ENCODE measurements at regions not wholly inside any gene's neighbourhood (a gene's known extent, or its start where the extent isn't known, plus 50 kb on each side); places are given as distances from the start of the nearest gene placed in this dataset.

GRCh38 chr1:90839323-90839722, 122.2 kb upstream of the BARHL2 start:
- no peak overlapping the region for H3K9ac ChIP-seq (ENCODE audit: low read length)
- H3K27ac ChIP-seq (ENCODE audit: low read length) = no peak overlapping the region
- no peaks in the 10 kb centered on the region for H3K9me2 ChIP-seq (replicated peaks; ENCODE audit: insufficient read depth, low read length)
- no peaks in the 10 kb centered on the region for H3K4me1 ChIP-seq (ENCODE audit: low read length)
- no peak overlapping the region for H2AFZ ChIP-seq (ENCODE audit: low read length)
- no peaks in the 10 kb centered on the region for H3F3A ChIP-seq (ENCODE audit: insufficient read depth, low read length)
- no peak overlapping the region for H3K4me2 ChIP-seq (ENCODE audit: low read depth, low read length)
- no peaks in the 10 kb centered on the region for H3K27me3 ChIP-seq (replicated peaks; ENCODE audit: insufficient read depth, low read length)
- no peak for DNase-seq
- no peaks in the 10 kb centered on the region for H3K79me2 ChIP-seq (ENCODE audit: low read length)
- TF ChIP-seq EZH2 (optimal IDR thresholded peaks at IDR 0.05; ENCODE audit: low read depth, low read length) (no peak), EZH2phosphoT487 (IDR thresholded peaks at IDR 0.05; ENCODE audit: low read length) (no peak), CTCF (IDR thresholded peaks at IDR 0.05; ENCODE audit: low read length) (no peak)
- no peak overlapping the region for H3K4me3 ChIP-seq (ENCODE audit: low read length)
- no peaks in the 10 kb centered on the region for H3K9me3 ChIP-seq (replicated peaks; ENCODE audit: insufficient read depth, low read length)
- no peaks in the 10 kb centered on the region for H4K20me1 ChIP-seq (ENCODE audit: insufficient read depth, low read length)
- no peaks in the 10 kb centered on the region for H3K36me3 ChIP-seq (replicated peaks; ENCODE audit: insufficient read depth, low read length)

GRCh38 chr1:90838720-90839119, 121.6 kb upstream of the BARHL2 start:
- Histone ChIP-seq H4K20me1 (ENCODE audit: insufficient read depth, low read length) (no peaks in the 10 kb centered on the region), H3K4me1 (ENCODE audit: low read length) (no peaks in the 10 kb centered on the region), H2AFZ (ENCODE audit: low read length) (no peak overlapping the region), H3K9me2 (replicated peaks; ENCODE audit: insufficient read depth, low read length) (no peaks in the 10 kb centered on the region), H3K9me3 (replicated peaks; ENCODE audit: insufficient read depth, low read length) (no peaks in the 10 kb centered on the region), H3K4me3 (ENCODE audit: low read length) (no peak overlapping the region), H3K36me3 (replicated peaks; ENCODE audit: insufficient read depth, low read length) (no peaks in the 10 kb centered on the region), H3K27me3 (replicated peaks; ENCODE audit: insufficient read depth, low read length) (no peaks in the 10 kb centered on the region), H3K79me2 (ENCODE audit: low read length) (no peaks in the 10 kb centered on the region), H3K9ac (ENCODE audit: low read length) (no peak overlapping the region), H3K27ac (ENCODE audit: low read length) (no peak overlapping the region), H3K4me2 (ENCODE audit: low read depth, low read length) (no peak overlapping the region), H3F3A (ENCODE audit: insufficient read depth, low read length) (no peaks in the 10 kb centered on the region)
- no peak for DNase-seq
- no peak for TF ChIP-seq EZH2 (optimal IDR thresholded peaks at IDR 0.05; ENCODE audit: low read depth, low read length)
- no peak for TF ChIP-seq EZH2phosphoT487 (IDR thresholded peaks at IDR 0.05; ENCODE audit: low read length)
- TF ChIP-seq CTCF (IDR thresholded peaks at IDR 0.05; ENCODE audit: low read length) = no peak

GRCh38 chr1:90837420-90837819, 120.3 kb upstream of the BARHL2 start:
- Histone ChIP-seq H3K4me3 (ENCODE audit: low read length) (no peak overlapping the region), H3K27me3 (replicated peaks; ENCODE audit: insufficient read depth, low read length) (no peaks in the 10 kb centered on the region), H3K4me1 (ENCODE audit: low read length) (no peaks in the 10 kb centered on the region), H2AFZ (ENCODE audit: low read length) (no peak overlapping the region), H3K79me2 (ENCODE audit: low read length) (no peaks in the 10 kb centered on the region), H3K9ac (ENCODE audit: low read length) (no peak overlapping the region), H3F3A (ENCODE audit: insufficient read depth, low read length) (no peaks in the 10 kb centered on the region), H3K27ac (ENCODE audit: low read length) (no peak overlapping the region), H4K20me1 (ENCODE audit: insufficient read depth, low read length) (no peaks in the 10 kb centered on the region), H3K36me3 (replicated peaks; ENCODE audit: insufficient read depth, low read length) (no peaks in the 10 kb centered on the region), H3K9me3 (replicated peaks; ENCODE audit: insufficient read depth, low read length) (no peaks in the 10 kb centered on the region), H3K4me2 (ENCODE audit: low read depth, low read length) (no peak overlapping the region), H3K9me2 (replicated peaks; ENCODE audit: insufficient read depth, low read length) (no peaks in the 10 kb centered on the region)
- no peak for DNase-seq
- no peak for TF ChIP-seq EZH2phosphoT487 (IDR thresholded peaks at IDR 0.05; ENCODE audit: low read length)
- no peak for TF ChIP-seq EZH2 (optimal IDR thresholded peaks at IDR 0.05; ENCODE audit: low read depth, low read length)
- TF ChIP-seq CTCF (IDR thresholded peaks at IDR 0.05; ENCODE audit: low read length) = no peak
